ENCODE measurements at regions not wholly inside any gene's neighbourhood (a gene's known extent, or its start where the extent isn't known, plus 50 kb on each side); places are given as distances from the start of the nearest gene placed in this dataset.

DNA sequence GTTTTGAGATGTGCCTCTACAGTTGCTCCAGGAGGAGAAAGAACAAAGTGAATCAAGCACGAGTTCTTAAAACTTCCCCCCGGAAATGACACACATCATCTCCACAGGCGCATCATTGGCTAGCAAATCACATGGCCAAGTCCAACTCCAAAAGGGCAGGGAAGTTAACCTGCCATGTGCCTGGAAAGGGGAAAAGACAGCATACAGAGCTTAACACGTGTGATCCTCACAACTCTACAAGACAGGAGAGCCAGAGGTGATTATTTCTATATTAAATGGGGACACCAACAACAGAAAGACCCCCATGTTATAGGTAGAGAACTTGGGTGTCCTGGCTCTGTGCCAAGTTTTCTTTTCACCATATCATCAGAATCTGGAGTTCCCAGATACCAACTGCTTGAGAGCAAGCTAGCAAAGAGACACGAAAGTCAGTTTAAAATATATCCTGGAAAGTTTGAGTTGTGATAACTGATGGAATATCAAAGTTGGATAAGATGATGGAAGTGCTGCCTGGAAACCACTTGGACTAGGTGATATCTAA lies 871.1 kb downstream of the UQCRFS1 start:
- TF ChIP-seq POLR2A (IDR thresholded peaks at IDR 0.05) = no peak
- TF ChIP-seq, protein P1, sequence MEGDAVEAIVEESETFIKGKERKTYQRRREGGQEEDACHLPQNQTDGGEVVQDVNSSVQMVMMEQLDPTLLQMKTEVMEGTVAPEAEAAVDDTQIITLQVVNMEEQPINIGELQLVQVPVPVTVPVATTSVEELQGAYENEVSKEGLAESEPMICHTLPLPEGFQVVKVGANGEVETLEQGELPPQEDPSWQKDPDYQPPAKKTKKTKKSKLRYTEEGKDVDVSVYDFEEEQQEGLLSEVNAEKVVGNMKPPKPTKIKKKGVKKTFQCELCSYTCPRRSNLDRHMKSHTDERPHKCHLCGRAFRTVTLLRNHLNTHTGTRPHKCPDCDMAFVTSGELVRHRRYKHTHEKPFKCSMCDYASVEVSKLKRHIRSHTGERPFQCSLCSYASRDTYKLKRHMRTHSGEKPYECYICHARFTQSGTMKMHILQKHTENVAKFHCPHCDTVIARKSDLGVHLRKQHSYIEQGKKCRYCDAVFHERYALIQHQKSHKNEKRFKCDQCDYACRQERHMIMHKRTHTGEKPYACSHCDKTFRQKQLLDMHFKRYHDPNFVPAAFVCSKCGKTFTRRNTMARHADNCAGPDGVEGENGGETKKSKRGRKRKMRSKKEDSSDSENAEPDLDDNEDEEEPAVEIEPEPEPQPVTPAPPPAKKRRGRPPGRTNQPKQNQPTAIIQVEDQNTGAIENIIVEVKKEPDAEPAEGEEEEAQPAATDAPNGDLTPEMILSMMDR (IDR thresholded peaks at IDR 0.05) = no peak

Measured in heart left ventricle (tissue), 13 donors.